Neutrophil (primary cell): ENCODE measurements at regions not wholly inside any gene's neighbourhood (a gene's known extent, or its start where the extent isn't known, plus 50 kb on each side); places are given as distances from the start of the nearest gene placed in this dataset.

Experiments
- H3K27ac ChIP-seq: fragments of 200-600 bp; sonication (generic); 2 replicates; pipeline ENCODE4 v1.5.1; 2016; ENCODE audit warnings: mild to moderate bottlenecking, moderate library complexity
- H3K27me3 ChIP-seq: fragments of 200-600 bp; sonication (generic); 2 replicates; pipeline ENCODE4 v1.6.0; 2016; ENCODE audit warnings: mild to moderate bottlenecking
- H3K36me3 ChIP-seq: fragments of 200-600 bp; sonication (generic); 2 replicates; pipeline ENCODE4 v1.5.1; 2017
- H3K4me1 ChIP-seq, 2 experiments: fragments of 200-600 bp in 1 of 2; sonication (generic) in 1 of 2; 1 replicate in 1 of 2; 2 replicates in 1 of 2; pipeline versions ENCODE4 v1.5.1 to v1.6.1; 2013 to 2016; ENCODE audit warnings: low read depth in 1 of 2, low read length in 1 of 2, mild to moderate bottlenecking in 1 of 2, moderate library complexity in 1 of 2; ENCODE audit not compliant: control insufficient read depth in 1 of 2, insufficient read depth in 1 of 2
- H3K4me3 ChIP-seq, 2 experiments: fragments of 200-600 bp in 1 of 2; sonication (generic) in 1 of 2; 1 replicate in 1 of 2; 2 replicates in 1 of 2; pipeline ENCODE4 v1.5.1; 2013 to 2016; ENCODE audit warnings: low read depth in 1 of 2, low read length in 1 of 2, mild to moderate bottlenecking in 1 of 2, moderate library complexity in 1 of 2
- H3K9me3 ChIP-seq: fragments of 200-600 bp; sonication (generic); 2 replicates; pipeline ENCODE4 v1.5.1; 2016
- TF ChIP-seq, protein P1 (sequence below): fragments of 200-600 bp; sonication (generic); IDR thresholded peaks from 2 replicates; pipeline ENCODE4 v1.5.1; 2016; ENCODE audit warnings: antibody characterized with exemption

DNA sequence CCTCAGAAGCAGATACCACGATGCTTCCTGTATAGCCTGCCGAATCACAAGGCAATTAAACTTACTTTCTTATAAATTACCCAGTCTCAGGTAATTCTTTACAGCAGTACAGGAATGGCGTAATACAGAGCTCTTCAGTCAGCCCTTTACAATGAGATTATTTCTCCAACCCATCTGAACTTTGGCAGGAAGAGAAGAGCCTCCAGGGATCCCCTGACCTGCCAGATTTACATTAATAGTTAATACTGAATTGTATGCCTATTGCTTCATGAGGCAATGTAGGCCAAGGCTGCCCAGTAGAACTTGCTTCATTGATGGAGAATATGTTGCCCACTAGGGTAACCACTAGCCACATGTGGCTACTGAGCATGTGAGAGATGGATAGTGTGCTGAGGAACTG lies 608.7 kb downstream of the SH2D4B start:
- Histone ChIP-seq H3K4me3 (no peak overlapping the region), H3K4me1 (no peaks in the 10 kb centered on the region), H3K27me3 (no peaks in the 10 kb centered on the region), H3K27ac (no peak overlapping the region), H3K36me3 (no peaks in the 10 kb centered on the region), H3K9me3 (no peaks in the 10 kb centered on the region)
- TF ChIP-seq, protein P1, sequence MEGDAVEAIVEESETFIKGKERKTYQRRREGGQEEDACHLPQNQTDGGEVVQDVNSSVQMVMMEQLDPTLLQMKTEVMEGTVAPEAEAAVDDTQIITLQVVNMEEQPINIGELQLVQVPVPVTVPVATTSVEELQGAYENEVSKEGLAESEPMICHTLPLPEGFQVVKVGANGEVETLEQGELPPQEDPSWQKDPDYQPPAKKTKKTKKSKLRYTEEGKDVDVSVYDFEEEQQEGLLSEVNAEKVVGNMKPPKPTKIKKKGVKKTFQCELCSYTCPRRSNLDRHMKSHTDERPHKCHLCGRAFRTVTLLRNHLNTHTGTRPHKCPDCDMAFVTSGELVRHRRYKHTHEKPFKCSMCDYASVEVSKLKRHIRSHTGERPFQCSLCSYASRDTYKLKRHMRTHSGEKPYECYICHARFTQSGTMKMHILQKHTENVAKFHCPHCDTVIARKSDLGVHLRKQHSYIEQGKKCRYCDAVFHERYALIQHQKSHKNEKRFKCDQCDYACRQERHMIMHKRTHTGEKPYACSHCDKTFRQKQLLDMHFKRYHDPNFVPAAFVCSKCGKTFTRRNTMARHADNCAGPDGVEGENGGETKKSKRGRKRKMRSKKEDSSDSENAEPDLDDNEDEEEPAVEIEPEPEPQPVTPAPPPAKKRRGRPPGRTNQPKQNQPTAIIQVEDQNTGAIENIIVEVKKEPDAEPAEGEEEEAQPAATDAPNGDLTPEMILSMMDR = no peak

DNA sequence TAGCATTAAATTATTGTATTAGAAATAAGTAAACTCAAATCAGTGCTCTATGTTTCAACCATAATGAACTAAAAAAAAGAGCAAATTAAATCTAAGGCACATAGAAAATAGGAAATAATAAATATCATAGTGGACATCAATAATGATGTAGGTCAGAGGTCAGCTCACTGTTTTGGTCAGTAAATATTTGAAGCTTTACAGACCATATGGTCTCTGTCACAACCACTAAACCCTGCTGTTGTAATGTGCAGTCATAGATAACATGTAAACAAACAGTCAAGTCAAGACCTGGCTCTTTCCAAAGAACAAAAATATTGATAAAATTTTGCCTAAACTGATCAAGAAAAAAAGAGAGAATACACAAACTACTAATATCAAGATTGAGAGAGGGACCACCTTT lies 615.0 kb downstream of the SH2D4B start:
- TF ChIP-seq, protein P1 = no peak
- Histone ChIP-seq H3K36me3 (no peaks in the 10 kb centered on the region), H3K4me3 (no peak overlapping the region), H3K27me3 (no peaks in the 10 kb centered on the region), H3K9me3 (no peaks in the 10 kb centered on the region), H3K4me1 (no peaks in the 10 kb centered on the region), H3K27ac (no peak overlapping the region)

- Histone ChIP-seq H3K36me3 (no peaks in the 10 kb centered on the region), H3K4me1 (no peaks in the 10 kb centered on the region), H3K27ac (no peak overlapping the region), H3K9me3 (no peaks in the 10 kb centered on the region), H3K27me3 (no peaks in the 10 kb centered on the region), H3K4me3 (no peak overlapping the region)
- TF ChIP-seq, protein P1 = no peak
Measured at GRCh38 chr10:81157681-81158080, 620.0 kb downstream of the SH2D4B start.

- H3K27ac ChIP-seq = no peak overlapping the region
- H3K36me3 ChIP-seq = no peaks in the 10 kb centered on the region
- H3K27me3 ChIP-seq = no peaks in the 10 kb centered on the region
- TF ChIP-seq, protein P1 = no peak
- no peak overlapping the region for H3K4me3 ChIP-seq
- H3K4me1 ChIP-seq = no peaks in the 10 kb centered on the region
- no peaks in the 10 kb centered on the region for H3K9me3 ChIP-seq
Measured at GRCh38 chr10:81177651-81178244, 640.0 kb downstream of the SH2D4B start.

GRCh38 chr10:81179324-81179723 lies 641.6 kb downstream of the SH2D4B start:
- Histone ChIP-seq H3K4me1 (no peaks in the 10 kb centered on the region), H3K36me3 (no peaks in the 10 kb centered on the region), H3K9me3 (no peaks in the 10 kb centered on the region), H3K27me3 (no peaks in the 10 kb centered on the region), H3K4me3 (no peak overlapping the region), H3K27ac (no peak overlapping the region)
- TF ChIP-seq, protein P1 = no peak
